ENCODE measurements at regions not wholly inside any gene's neighbourhood (a gene's known extent, or its start where the extent isn't known, plus 50 kb on each side); places are given as distances from the start of the nearest gene placed in this dataset.
"Not testable (repeated sequence)": the region's sequence is repeated elsewhere in the genome, so short reads cannot be mapped to it uniquely, and the experiment has no call there.

GRCh38 chr21:32868631-32869454 is 97.3 kb upstream of the PAXBP1 start:
- peak overlapping the region in 1 of 2 donors; percentile 43 for H3K27ac Mint-ChIP-seq
- DNase-seq (ENCODE audit: low spot score in 2 of 2): no peak
- no peak for ATAC-seq
- no peaks in the 10 kb centered on the region for H3K36me3 Mint-ChIP-seq
- H3K9me3 Mint-ChIP-seq: no peaks in the 10 kb centered on the region

GRCh38 chr21:32869459-32869858 is 97.9 kb upstream of the PAXBP1 start:
- Mint-ChIP-seq H3K36me3 (no peaks in the 10 kb centered on the region), H3K9me3 (no peaks in the 10 kb centered on the region), H3K27ac (peak overlapping the region in 1 of 2 donors; percentile 43)
- DNase-seq (ENCODE audit: low spot score in 2 of 2): no peak
- no peak for ATAC-seq

- DNase-seq (ENCODE audit: low spot score in 2 of 2): no peak
- Mint-ChIP-seq H3K36me3 (no peaks in the 10 kb centered on the region), H3K9me3 (no peaks in the 10 kb centered on the region), H3K27ac (no peak overlapping the region)
- no peak for ATAC-seq
Observed at GRCh38 chr21:32876426-32876825, 104.9 kb upstream of the PAXBP1 start.

- not testable (repeated sequence) for ATAC-seq
Observed at GRCh38 chr21:32877888-32878287, 106.3 kb upstream of the PAXBP1 start.

GRCh38 chr21:32878661-32879060 is 107.1 kb upstream of the PAXBP1 start:
- Mint-ChIP-seq H3K36me3 (no peaks in the 10 kb centered on the region), H3K27ac (no peak overlapping the region), H3K9me3 (no peaks in the 10 kb centered on the region)

More at GRCh38 chr21:32877888-32878287, 106.3 kb upstream of the PAXBP1 start:
- not testable (repeated sequence) for H3K36me3 Mint-ChIP-seq; H3K9me3 Mint-ChIP-seq; H3K27ac Mint-ChIP-seq; DNase-seq (ENCODE audit: low spot score in 2 of 2)

GRCh38 chr21:32881458-32881857 is 109.9 kb upstream of the PAXBP1 start:
- ATAC-seq (no peak), DNase-seq (ENCODE audit: low spot score in 2 of 2) (no peak)
- Mint-ChIP-seq H3K36me3 (no peaks in the 10 kb centered on the region), H3K9me3 (no peaks in the 10 kb centered on the region), H3K27ac (no peak overlapping the region)

More at GRCh38 chr21:32878661-32879060, 107.1 kb upstream of the PAXBP1 start:
- ATAC-seq: no peak
- DNase-seq (ENCODE audit: low spot score in 2 of 2): no peak

- ATAC-seq: no peak
- Mint-ChIP-seq H3K36me3 (no peaks in the 10 kb centered on the region), H3K27ac (no peak overlapping the region)
Observed at GRCh38 chr21:32884062-32884461, 112.5 kb upstream of the PAXBP1 start.

GRCh38 chr21:32886339-32886738 is 114.8 kb upstream of the PAXBP1 start:
- Mint-ChIP-seq H3K36me3 (no peaks in the 10 kb centered on the region), H3K9me3 (no peaks in the 10 kb centered on the region), H3K27ac (peak overlapping the region in 1 of 2 donors; percentile 8)
- ATAC-seq: peak; percentile 44 to 81
- no peak for DNase-seq (ENCODE audit: low spot score in 2 of 2)

More at GRCh38 chr21:32884062-32884461, 112.5 kb upstream of the PAXBP1 start:
- H3K9me3 Mint-ChIP-seq: no peaks in the 10 kb centered on the region
- no peak for DNase-seq (ENCODE audit: low spot score in 2 of 2)

- H3K27ac Mint-ChIP-seq: no peak overlapping the region
- ATAC-seq: no peak
- no peaks in the 10 kb centered on the region for H3K9me3 Mint-ChIP-seq
- H3K36me3 Mint-ChIP-seq: no peaks in the 10 kb centered on the region
- no peak for DNase-seq (ENCODE audit: low spot score in 2 of 2)
Observed at GRCh38 chr21:32887026-32887425, 115.5 kb upstream of the PAXBP1 start.

- ATAC-seq (no peak), DNase-seq (ENCODE audit: low spot score in 2 of 2) (no peak)
- Mint-ChIP-seq H3K36me3 (peaks cover under 1 to 1% of the 10 kb centered on the region in 2 donors), H3K9me3 (peaks cover 0 to under 1% of the 10 kb centered on the region in 2 donors), H3K27ac (no peak overlapping the region)
Observed at GRCh38 chr21:32888971-32889370, 117.4 kb upstream of the PAXBP1 start.

GRCh38 chr21:32889596-32889995 is 118.0 kb upstream of the PAXBP1 start:
- ATAC-seq: peak; percentile 34 to 52
- H3K27ac Mint-ChIP-seq: no peak overlapping the region
- H3K9me3 Mint-ChIP-seq: peaks cover 0 to 5% of the 10 kb centered on the region in 2 donors
- DNase-seq (ENCODE audit: low spot score in 2 of 2): no peak
- H3K36me3 Mint-ChIP-seq: peaks cover 5 to 7% of the 10 kb centered on the region in 2 donors

- Mint-ChIP-seq H3K27ac (no peak overlapping the region), H3K36me3 (peaks cover 5 to 10% of the 10 kb centered on the region in 2 donors), H3K9me3 (peaks cover 0 to 9% of the 10 kb centered on the region in 2 donors)
- no peak for DNase-seq (ENCODE audit: low spot score in 2 of 2)
- no peak for ATAC-seq
Observed at GRCh38 chr21:32894321-32894720, 122.8 kb upstream of the PAXBP1 start.

GRCh38 chr21:32900814-32901213 is 124.9 kb upstream of the OLIG2 start:
- no peak for DNase-seq (ENCODE audit: low spot score in 2 of 2)
- no peak overlapping the region for H3K27ac Mint-ChIP-seq

GRCh38 chr21:32907521-32907920 is 118.2 kb upstream of the OLIG2 start:
- H3K36me3 Mint-ChIP-seq: no peaks in the 10 kb centered on the region
- peak; percentile 11 to 43 for ATAC-seq

More at GRCh38 chr21:32900814-32901213, 124.9 kb upstream of the OLIG2 start:
- Mint-ChIP-seq H3K36me3 (no peaks in the 10 kb centered on the region), H3K9me3 (peaks cover 0 to 4% of the 10 kb centered on the region in 2 donors)
- no peak for ATAC-seq

GRCh38 chr21:32908534-32908933 is 117.2 kb upstream of the OLIG2 start:
- no peaks in the 10 kb centered on the region for H3K36me3 Mint-ChIP-seq
- ATAC-seq: peak in 1 of 2 donors; percentile 43
- no peaks in the 10 kb centered on the region for H3K9me3 Mint-ChIP-seq
- H3K27ac Mint-ChIP-seq: no peak overlapping the region
- DNase-seq (ENCODE audit: low spot score in 2 of 2): no peak

More at GRCh38 chr21:32907521-32907920, 118.2 kb upstream of the OLIG2 start:
- Mint-ChIP-seq H3K27ac (no peak overlapping the region), H3K9me3 (no peaks in the 10 kb centered on the region)
- no peak for DNase-seq (ENCODE audit: low spot score in 2 of 2)

- H3K27ac Mint-ChIP-seq: no peak overlapping the region
- no peak for DNase-seq (ENCODE audit: low spot score in 2 of 2)
- no peaks in the 10 kb centered on the region for H3K36me3 Mint-ChIP-seq
- no peaks in the 10 kb centered on the region for H3K9me3 Mint-ChIP-seq
- ATAC-seq: no peak
Observed at GRCh38 chr21:32909393-32909792, 116.3 kb upstream of the OLIG2 start.

- DNase-seq (ENCODE audit: low spot score in 2 of 2): no peak
Observed at GRCh38 chr21:32914424-32915039, 111.2 kb upstream of the OLIG2 start.

More at GRCh38 chr21:32914424-32915039, 111.2 kb upstream of the OLIG2 start:
- no peaks in the 10 kb centered on the region for H3K36me3 Mint-ChIP-seq
- no peak for ATAC-seq
- no peaks in the 10 kb centered on the region for H3K9me3 Mint-ChIP-seq
- peak overlapping the region in 1 of 2 donors; percentile 72 for H3K27ac Mint-ChIP-seq
